Stimulated activated CD8-positive, alpha-beta memory T cell treated with anti-CD3 and anti-CD28 coated beads, Interleukin-2, amount 100 ng/mL, for 48 hours (primary cell): ENCODE measurements at regions not wholly inside any gene's neighbourhood (a gene's known extent, or its start where the extent isn't known, plus 50 kb on each side); places are given as distances from the start of the nearest gene placed in this dataset.
"Not testable (repeated sequence)": the region's sequence is repeated elsewhere in the genome, so short reads cannot be mapped to it uniquely, and the experiment has no call there.

Experiments
- DNase-seq, 2 donors: peaks; one replicate each; pipeline ENCODE4 v3.0.0-alpha.2; 2020; ENCODE audit warnings: low read depth in 2 of 2

- no peak for DNase-seq
Observed at GRCh38 chr13:62434081-62434480, 1018.4 kb upstream of the PCDH20 start.

- DNase-seq: no peak
Observed at GRCh38 chr13:62433660-62434059, 1018.0 kb upstream of the PCDH20 start.

- no peak for DNase-seq
Observed at GRCh38 chr13:62432906-62433305, 1017.3 kb upstream of the PCDH20 start.

- DNase-seq: no peak
Observed at GRCh38 chr13:62432295-62432694, 1016.6 kb upstream of the PCDH20 start.

- no peak for DNase-seq
Observed at GRCh38 chr13:62431852-62432251, 1016.2 kb upstream of the PCDH20 start.

- no peak for DNase-seq
Observed at GRCh38 chr13:62418872-62419271, 1003.2 kb upstream of the PCDH20 start.

- DNase-seq: no peak
Observed at GRCh38 chr13:62418376-62418775, 1002.7 kb upstream of the PCDH20 start.

GRCh38 chr13:62407871-62408270 lies 992.2 kb upstream of the PCDH20 start:
- DNase-seq: no peak

GRCh38 chr13:62388515-62388914 lies 972.9 kb upstream of the PCDH20 start:
- DNase-seq: no peak

GRCh38 chr13:62387647-62388046 lies 972.0 kb upstream of the PCDH20 start:
- no peak for DNase-seq

- not testable (repeated sequence) for DNase-seq
Observed at GRCh38 chr13:62379241-62379640, 963.6 kb upstream of the PCDH20 start.

- no peak for DNase-seq
Observed at GRCh38 chr13:62377838-62378237, 962.2 kb upstream of the PCDH20 start.

- no peak for DNase-seq
Observed at GRCh38 chr13:62375653-62376052, 960.0 kb upstream of the PCDH20 start.

- DNase-seq: no peak
Observed at GRCh38 chr13:62371737-62372136, 956.1 kb upstream of the PCDH20 start.

- not testable (repeated sequence) for DNase-seq
Observed at GRCh38 chr13:62367971-62368370, 952.3 kb upstream of the PCDH20 start.

- no peak for DNase-seq
Observed at GRCh38 chr13:62360609-62361008, 945.0 kb upstream of the PCDH20 start.

GRCh38 chr13:62358646-62358932 lies 942.9 kb upstream of the PCDH20 start:
- no peak for DNase-seq

GRCh38 chr13:62357887-62358645 lies 942.4 kb upstream of the PCDH20 start:
- no peak for DNase-seq

GRCh38 chr13:62356977-62357376 lies 941.3 kb upstream of the PCDH20 start:
- DNase-seq: no peak

GRCh38 chr13:62337109-62337880 lies 921.6 kb upstream of the PCDH20 start:
- no peak for DNase-seq

GRCh38 chr13:62336507-62336906 lies 920.9 kb upstream of the PCDH20 start:
- DNase-seq: no peak

- no peak for DNase-seq
Observed at GRCh38 chr13:62333466-62333865, 917.8 kb upstream of the PCDH20 start.

- DNase-seq: no peak
Observed at GRCh38 chr13:62331384-62331783, 915.7 kb upstream of the PCDH20 start.
